ENCODE measurements at regions not wholly inside any gene's neighbourhood (a gene's known extent, or its start where the extent isn't known, plus 50 kb on each side); places are given as distances from the start of the nearest gene placed in this dataset.

- TF ChIP-seq, protein P1, sequence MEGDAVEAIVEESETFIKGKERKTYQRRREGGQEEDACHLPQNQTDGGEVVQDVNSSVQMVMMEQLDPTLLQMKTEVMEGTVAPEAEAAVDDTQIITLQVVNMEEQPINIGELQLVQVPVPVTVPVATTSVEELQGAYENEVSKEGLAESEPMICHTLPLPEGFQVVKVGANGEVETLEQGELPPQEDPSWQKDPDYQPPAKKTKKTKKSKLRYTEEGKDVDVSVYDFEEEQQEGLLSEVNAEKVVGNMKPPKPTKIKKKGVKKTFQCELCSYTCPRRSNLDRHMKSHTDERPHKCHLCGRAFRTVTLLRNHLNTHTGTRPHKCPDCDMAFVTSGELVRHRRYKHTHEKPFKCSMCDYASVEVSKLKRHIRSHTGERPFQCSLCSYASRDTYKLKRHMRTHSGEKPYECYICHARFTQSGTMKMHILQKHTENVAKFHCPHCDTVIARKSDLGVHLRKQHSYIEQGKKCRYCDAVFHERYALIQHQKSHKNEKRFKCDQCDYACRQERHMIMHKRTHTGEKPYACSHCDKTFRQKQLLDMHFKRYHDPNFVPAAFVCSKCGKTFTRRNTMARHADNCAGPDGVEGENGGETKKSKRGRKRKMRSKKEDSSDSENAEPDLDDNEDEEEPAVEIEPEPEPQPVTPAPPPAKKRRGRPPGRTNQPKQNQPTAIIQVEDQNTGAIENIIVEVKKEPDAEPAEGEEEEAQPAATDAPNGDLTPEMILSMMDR (IDR thresholded peaks at IDR 0.05) = no peak
- no peak for TF ChIP-seq POLR2AphosphoS5 (IDR thresholded peaks at IDR 0.05; ENCODE audit: low read depth, low read length)
- TF ChIP-seq REST (IDR thresholded peaks at IDR 0.05; ENCODE audit: insufficient read depth in 1 of 2, low read depth in 2 of 2, low read length in 1 of 2) = no peak
- no peak for TF ChIP-seq SIN3A (IDR thresholded peaks at IDR 0.05; ENCODE audit: borderline replicate concordance, insufficient read depth, low read depth, low read length)
- no peak for TF ChIP-seq TCF7L2 (IDR thresholded peaks at IDR 0.05; ENCODE audit: low read depth, low read length)
Observed at GRCh38 chr13:73765651-73766384, 368.4 kb downstream of the KLF12 start.
